GM20000 (cell line): ENCODE measurements at regions not wholly inside any gene's neighbourhood (a gene's known extent, or its start where the extent isn't known, plus 50 kb on each side); places are given as distances from the start of the nearest gene placed in this dataset.

Source experiments
- DNase-seq: peaks from one replicate; pipeline ENCODE4 v3.0.0; 2012; ENCODE audit warnings: low spot score
- TF ChIP-seq, protein P1 (sequence below): IDR thresholded peaks from 2 replicates; pipeline ENCODE4 v1.5.1; 2012; ENCODE audit warnings: mild to moderate bottlenecking, control low read depth; ENCODE audit errors: extremely low read depth, missing control alignments

DNA sequence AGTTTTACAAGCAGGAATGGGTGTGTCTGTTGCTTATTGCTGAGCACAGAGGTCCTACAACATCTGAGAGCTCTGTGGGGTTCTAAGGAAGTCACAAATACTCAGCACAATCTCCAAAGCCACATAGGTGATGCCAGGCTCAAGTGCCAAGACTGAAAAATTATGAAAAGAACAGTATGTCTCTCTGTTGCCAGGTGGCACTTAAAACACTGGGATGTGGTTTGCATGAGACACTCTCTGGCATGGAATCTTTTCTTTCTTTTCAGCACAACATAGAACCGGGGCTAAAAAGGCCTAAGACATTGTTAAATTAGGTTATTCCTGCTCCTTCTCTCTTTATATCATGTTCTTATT is 127.3 kb upstream of the PRICKLE2 start:
- no peak for DNase-seq
- TF ChIP-seq, protein P1, sequence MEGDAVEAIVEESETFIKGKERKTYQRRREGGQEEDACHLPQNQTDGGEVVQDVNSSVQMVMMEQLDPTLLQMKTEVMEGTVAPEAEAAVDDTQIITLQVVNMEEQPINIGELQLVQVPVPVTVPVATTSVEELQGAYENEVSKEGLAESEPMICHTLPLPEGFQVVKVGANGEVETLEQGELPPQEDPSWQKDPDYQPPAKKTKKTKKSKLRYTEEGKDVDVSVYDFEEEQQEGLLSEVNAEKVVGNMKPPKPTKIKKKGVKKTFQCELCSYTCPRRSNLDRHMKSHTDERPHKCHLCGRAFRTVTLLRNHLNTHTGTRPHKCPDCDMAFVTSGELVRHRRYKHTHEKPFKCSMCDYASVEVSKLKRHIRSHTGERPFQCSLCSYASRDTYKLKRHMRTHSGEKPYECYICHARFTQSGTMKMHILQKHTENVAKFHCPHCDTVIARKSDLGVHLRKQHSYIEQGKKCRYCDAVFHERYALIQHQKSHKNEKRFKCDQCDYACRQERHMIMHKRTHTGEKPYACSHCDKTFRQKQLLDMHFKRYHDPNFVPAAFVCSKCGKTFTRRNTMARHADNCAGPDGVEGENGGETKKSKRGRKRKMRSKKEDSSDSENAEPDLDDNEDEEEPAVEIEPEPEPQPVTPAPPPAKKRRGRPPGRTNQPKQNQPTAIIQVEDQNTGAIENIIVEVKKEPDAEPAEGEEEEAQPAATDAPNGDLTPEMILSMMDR, result no peak

DNA sequence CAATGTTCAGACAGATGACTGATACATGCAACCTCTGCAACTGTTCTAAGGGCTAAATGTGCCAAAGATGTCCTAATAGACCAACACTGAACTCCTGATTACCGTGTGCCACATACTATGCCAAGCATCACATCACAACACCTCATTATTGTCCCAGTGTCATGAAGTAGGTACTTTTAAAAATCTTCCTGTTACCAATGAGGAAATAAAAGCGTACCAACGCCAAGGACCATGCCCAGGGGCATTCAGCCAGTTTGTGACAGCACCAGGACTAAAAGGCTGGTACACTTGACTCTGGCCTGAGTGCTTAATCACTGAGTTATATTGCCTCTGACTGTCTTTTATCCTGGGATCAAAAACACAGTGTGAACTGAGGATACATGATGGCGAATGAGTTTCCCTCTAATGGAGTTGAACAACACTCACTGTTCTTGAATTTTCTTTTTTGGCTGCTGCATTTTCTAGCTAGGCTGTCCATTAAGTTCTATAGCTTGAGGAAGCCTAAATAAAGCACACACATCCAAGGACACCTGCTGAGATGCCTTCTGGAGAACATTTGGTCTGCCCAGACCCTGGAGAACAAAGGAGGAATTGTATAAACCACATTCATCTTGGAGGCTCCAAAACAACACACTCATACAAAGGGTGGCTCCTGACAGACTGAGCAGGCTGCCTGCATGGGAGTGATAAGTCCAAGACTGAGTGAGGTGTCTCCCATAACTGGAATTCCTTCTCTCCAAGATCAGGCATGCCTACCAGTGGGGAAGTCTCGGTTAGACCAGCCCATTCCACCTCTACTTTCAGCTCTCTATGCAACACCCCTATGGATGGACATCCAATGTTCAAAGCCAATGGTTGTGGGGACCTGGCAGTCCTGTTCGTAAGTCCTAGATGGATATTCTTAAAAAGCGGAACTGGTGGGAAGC is 126.7 kb upstream of the PRICKLE2 start:
- TF ChIP-seq, protein P1, result no peak
- DNase-seq, result no peak

DNA sequence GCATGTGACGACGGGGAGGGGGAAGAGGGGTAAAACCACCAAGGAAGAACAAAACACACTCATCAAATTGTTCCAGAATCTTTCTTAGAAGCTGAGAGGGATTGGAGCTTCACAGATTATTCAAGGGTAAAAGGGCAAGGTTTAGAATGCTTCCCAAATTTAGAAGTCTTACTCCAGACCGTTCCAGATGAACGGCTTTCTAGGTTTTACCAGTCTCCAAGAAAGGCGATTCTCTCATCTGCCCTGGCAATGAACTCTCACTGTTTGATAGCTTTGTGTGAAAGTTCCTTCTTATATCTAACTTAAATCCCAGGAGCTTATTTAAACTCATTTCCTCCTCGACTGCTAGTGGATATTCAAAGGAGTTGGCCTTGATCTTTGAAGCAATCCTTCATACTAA is 124.3 kb upstream of the PRICKLE2 start:
- TF ChIP-seq, protein P1, result no peak
- no peak for DNase-seq

DNA sequence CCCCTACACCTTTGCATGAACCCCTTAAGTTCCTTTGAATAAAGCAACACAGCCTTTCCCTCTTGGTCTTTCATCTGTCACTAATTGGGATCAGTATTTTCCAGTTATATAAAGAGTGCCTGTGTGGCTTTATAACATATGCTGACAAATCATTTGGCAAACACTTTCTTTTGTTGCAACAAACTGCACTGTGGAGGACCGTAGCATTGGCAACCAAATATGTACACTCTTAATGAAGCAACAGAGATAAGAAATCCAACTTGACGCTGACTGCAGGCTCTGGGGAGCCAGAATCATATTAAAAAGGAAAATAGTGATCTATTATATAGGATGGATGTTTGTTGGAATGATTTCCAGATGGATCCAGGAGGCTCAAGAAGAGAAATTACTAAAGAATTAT is 120.1 kb upstream of the PRICKLE2 start:
- TF ChIP-seq, protein P1, result no peak
- DNase-seq, result no peak

DNA sequence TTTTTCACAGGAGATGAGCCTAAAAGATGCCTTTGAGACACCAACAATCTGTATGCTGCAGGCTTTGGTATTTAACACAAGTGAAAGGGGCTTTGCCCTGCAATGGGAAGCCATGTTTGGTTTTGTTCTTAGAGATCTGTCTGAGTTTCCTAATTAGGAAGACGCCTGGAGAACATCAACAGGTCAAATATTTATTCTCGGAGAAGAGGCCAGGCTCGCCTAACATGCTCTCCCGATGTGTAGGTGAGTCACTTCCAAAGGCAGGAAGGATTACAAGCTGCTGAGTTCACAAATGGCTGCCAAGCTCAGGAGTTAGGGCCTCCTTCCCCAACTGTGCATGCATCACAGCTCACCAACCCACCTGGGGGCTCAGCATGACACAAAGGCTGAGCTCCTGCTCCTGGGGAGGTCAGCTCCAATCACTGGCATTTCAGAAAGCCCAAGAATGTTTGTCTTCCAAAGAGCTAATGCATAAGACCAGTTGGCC is 119.5 kb upstream of the PRICKLE2 start:
- no peak for DNase-seq
- TF ChIP-seq, protein P1, result no peak

DNA sequence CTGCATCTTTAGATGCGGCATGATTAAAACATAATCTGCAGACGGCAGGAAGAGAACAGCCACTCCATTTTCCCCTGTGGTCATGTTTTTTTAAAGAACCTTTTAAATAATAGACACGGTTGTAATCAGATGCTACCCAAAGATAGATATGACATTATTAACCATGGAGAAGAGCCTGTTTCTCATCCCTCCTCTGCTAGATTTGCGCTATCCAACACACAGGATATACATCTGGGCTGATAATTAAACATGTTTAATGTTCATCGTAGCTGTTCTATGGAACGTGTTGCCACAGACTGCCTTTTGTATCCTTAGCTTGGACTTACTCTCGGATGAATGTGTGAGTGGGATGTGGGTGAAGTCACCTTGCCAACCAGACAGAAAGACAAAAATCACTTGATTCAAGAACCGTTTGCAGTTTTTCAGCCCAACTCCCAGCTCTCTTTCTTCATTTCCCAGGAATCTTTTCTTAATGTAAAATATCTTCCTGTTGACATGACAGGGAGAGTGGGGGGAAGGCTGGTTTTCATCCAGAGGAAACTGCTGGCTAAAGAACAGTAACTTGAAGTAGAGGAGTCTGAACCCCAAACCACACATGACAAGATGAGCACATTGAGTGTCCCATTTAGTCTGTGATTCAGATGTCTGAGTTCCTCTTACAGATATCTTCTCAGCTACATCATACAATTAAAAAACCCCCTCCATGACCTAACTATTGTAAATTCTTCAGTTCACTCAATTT is 118.6 kb upstream of the PRICKLE2 start:
- no peak for DNase-seq
- TF ChIP-seq, protein P1, result no peak
